H54 (cell line): ENCODE measurements at regions not wholly inside any gene's neighbourhood (a gene's known extent, or its start where the extent isn't known, plus 50 kb on each side); places are given as distances from the start of the nearest gene placed in this dataset.

Experiments used
- DNase-seq: peaks from one replicate; pipeline ENCODE4 v3.0.0; 2011; ENCODE audit warnings: low spot score, mixed read lengths; ENCODE audit not compliant: insufficient read length
- FAIRE-seq: peaks from 3 replicates; lab custom pipeline; 2011; peaks lifted over from hg19 to GRCh38; lab: Jason Lieb, UNC
- POLR2A ChIP-seq: IDR thresholded peaks from 2 replicates; pipeline ENCODE4 v1.6.1; 2011; ENCODE audit warnings: low read depth, mild to moderate bottlenecking, low read length

DNA sequence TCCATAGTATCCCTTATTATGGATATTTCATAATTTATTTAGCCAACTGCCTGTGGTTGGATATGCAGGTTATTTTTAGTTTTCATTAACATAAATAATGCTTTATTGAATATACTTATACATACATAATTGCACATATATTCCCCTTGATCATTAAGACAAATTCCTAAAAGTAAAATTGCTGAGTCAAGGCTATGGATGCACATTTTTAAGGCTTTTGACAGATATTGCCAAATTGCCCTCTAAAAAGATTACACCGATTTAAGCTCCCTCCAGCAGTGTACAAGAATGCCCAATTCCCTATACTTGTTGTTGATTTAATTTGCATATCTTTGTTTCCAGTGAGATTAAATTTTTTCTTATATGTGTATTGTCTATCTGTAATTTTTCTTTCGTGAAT lies 176.7 kb downstream of the C1orf94 start:
- no peak for TF ChIP-seq POLR2A
- no peak for DNase-seq
- FAIRE-seq: no peak

DNA sequence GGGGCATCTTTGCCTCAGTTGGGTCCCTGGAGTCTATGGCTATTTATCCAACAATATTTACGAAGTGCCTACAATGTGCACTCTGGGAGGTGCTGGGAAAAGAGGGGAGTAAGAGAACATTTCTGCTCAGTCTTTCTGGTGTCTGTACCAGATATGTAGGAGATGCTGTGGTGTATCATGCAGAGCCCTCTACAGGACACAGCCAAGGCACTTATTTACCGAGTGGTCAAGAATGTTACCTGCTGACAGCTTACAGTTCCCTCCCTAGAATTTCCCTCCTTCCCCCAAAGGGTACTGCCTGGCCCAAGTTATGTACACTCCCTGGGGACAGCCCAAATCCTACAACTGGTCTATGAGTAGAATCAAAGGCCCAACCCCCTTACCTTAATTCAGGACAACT lies 177.7 kb downstream of the C1orf94 start:
- TF ChIP-seq POLR2A: no peak
- FAIRE-seq: no peak
- DNase-seq: no peak

- FAIRE-seq (no peak), DNase-seq (no peak)
- no peak for TF ChIP-seq POLR2A
These were observed 180.1 kb downstream of the C1orf94 start for GRCh38 chr1:34356853-34357252.

DNA sequence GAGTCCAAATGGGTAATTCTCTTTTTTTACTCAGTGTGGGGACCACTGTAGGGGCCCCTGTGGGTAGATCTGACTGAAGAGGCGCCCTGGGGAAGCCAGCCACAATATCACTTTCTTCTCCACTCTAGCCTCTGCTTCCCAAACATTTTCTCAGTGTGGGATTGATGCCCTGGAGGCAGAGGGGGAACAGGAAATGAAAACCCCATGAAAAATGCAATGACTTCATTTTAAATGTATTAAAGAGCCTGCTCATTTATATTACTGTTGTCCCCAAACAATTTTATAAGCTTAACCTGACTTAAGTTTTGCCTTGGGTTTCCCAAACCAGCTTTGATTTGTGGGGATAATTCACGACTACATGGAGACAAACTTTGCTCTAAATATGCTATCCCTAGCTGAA lies 181.9 kb downstream of the C1orf94 start:
- TF ChIP-seq POLR2A: no peak
- DNase-seq: no peak
- FAIRE-seq: no peak

GRCh38 chr1:34359411-34359810 lies 182.7 kb downstream of the C1orf94 start:
- no peak for TF ChIP-seq POLR2A
- DNase-seq (no peak), FAIRE-seq (no peak)

DNA sequence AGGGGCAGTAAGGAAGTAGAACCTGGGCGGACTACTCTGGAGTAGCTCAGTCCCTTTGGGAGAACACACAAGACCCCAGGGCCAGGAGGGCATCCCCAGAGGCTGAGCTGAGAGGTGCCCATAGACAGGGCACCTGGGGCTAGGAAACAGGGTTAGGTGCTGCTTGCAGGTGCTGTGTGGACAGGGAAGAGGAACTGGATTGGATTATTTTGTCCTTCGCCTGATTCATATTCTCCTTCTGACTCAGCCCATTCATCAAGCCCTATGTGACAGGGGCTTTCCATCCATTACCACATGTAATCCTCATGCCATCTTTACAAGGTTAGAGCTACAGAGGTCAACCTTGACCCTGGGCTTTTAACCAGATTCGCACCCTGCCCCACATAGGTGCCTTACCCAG lies 183.9 kb downstream of the C1orf94 start:
- FAIRE-seq: peak; percentile 87
- TF ChIP-seq POLR2A: no peak
- peak; percentile 23 for DNase-seq

GRCh38 chr1:34361121-34361520 lies 184.4 kb downstream of the C1orf94 start:
- no peak for DNase-seq
- no peak for FAIRE-seq
- TF ChIP-seq POLR2A: no peak

- TF ChIP-seq POLR2A: no peak
- FAIRE-seq (no peak), DNase-seq (no peak)
These were observed 185.2 kb downstream of the C1orf94 start for GRCh38 chr1:34361781-34362357.

DNA sequence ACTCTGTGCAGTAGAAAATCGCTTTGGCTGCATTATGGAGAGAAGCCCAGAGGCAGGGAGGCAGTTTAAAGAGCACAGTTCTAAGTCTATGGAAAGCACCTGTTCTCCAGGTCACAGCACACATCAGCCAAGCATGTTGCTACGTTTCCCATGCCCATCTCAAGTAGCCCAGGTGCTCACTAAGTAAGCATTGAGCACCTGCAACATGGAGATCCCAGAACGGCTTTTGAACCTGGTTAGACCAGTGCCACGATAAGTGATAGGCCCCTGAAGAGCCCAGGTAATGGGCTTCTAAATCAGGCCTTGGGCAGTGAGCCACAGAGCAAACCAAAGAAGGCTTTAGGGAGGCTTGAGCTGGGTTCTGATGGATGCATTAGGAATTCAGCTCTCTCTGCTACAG lies 186.2 kb downstream of the C1orf94 start:
- FAIRE-seq (no peak), DNase-seq (no peak)
- TF ChIP-seq POLR2A: no peak

- TF ChIP-seq POLR2A: no peak
- DNase-seq (no peak), FAIRE-seq (no peak)
These were observed 186.7 kb downstream of the C1orf94 start for GRCh38 chr1:34363447-34363846.

DNA sequence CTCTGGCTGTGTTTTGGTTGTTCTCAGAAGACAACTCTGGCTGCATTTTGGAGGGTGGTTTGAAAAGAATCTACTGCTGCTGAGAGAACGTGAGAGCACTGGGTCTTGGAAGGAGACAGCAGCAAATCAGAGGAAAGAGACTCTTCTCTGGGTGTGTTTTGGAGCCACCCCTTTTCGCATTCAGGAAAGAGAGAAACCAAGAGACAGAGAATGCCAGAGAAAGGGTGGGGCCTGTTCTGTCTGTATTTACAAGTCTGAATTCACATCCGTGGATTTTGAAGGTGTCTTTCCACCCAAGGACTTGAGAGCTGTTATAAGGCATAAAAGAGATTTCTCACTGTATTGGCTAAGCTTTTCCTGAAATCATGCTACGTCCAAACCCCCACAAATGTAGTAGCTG lies 187.2 kb downstream of the C1orf94 start:
- FAIRE-seq: no peak
- TF ChIP-seq POLR2A: no peak
- no peak for DNase-seq

GRCh38 chr1:34364376-34364775 lies 187.7 kb downstream of the C1orf94 start:
- no peak for DNase-seq
- FAIRE-seq: no peak
- no peak for TF ChIP-seq POLR2A

DNA sequence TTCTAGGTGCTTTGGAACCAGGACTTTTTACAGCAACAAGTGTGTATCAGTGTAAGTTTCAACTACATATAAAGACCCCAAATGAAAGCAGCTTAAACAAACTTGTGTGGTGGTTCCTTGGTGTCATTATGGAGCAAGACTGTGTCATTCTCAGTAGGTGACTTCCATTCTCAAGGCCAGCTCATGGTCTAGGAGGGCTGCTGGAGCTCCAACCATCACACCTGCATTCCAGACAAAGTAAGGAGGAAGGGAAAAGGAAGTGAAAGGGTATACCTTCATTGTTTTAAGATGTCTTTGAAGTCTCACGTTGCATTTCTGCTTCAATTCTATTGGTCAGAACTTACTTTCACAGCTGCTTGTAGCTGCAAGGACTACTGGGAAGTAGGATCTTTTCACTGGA lies 188.6 kb downstream of the C1orf94 start:
- FAIRE-seq (no peak), DNase-seq (no peak)
- no peak for TF ChIP-seq POLR2A

DNA sequence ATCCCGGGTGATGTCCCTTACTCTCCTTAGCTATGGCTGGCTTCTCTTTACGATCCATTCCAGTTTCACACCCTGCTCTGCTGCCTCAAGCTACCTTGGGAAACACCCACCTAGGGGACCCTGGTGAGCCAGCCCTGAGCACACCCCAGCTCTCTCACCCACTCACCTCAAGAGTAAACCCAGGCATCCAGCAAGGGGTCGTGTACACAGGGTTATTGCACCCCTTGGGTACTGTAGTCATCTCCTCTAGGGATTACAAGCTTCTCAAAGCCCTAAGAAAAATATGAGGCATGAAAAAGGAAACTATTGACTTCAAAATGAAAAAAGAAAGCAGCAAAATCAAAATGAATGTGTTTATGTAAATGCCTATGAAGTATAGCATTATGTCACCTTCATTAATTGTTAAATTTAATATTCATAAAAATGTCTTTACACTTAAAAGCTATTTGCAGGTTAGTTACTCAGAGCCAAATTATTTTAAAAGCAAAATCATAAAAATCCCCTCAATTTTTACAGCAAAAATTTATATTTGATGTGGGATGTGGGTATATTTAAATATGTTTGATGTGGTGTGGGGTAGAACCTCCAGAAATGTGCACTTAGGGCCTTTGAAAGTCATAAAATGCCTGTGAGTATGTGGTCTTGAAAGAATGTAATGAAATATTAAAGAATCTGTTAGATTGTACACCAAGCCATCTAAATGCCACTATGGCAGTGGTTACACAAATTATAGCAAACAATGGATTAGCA lies 190.3 kb downstream of the C1orf94 start:
- no peak for TF ChIP-seq POLR2A
- FAIRE-seq (no peak), DNase-seq (no peak)

DNA sequence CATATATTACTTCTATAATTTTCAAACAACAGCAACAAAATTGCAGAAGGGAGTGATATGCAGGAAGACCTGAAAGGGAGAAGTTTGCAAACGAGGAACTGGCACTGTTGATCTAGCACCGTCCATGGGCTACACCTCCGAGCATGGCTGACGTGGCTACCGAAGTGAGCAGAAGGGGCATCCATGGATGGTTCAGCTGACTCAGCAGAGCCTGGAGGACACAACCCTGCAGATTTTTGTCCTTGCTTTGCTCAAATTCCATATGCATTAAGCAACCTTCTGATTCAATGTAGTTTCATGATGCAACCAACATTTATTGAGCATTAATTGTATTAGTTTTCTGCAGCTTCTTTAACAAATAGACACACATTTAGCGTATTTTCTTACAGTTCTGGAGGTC lies 191.2 kb downstream of the C1orf94 start:
- TF ChIP-seq POLR2A: no peak
- no peak for DNase-seq
- no peak for FAIRE-seq
